Caco-2 (cell line): ENCODE measurements at regions not wholly inside any gene's neighbourhood (a gene's known extent, or its start where the extent isn't known, plus 50 kb on each side); places are given as distances from the start of the nearest gene placed in this dataset.

Source experiments
- BruUV-seq: library from RNA; stranded (reverse); fragments of 400-500 nt; replicated peaks from 2 replicates; lab custom pipeline; 2021; lab: Mats Ljungman, UMichigan
- CTCF ChIA-PET: fragments of 300-600 bp; sonication (Branson Sonifier 250); formaldehyde crosslinking; loops from one replicate; lab custom pipeline; 2022; ENCODE audit warnings: antibody characterized with exemption; lab: Charles Lee
- POLR2A ChIA-PET: fragments of 300-600 bp; sonication (Branson Sonifier 250); formaldehyde crosslinking; loops from one replicate; lab custom pipeline; 2022; ENCODE audit warnings: antibody characterized with exemption; lab: Charles Lee
- DNase-seq, 2 experiments: peaks; one replicate each; pipeline versions ENCODE4 v3.0.0 to v3.0.0-alpha.2; 2020 to 2022
- H3K27me3 ChIP-seq: replicated peaks from 2 replicates; pipeline ENCODE4 v1.6.0; 2011; ENCODE audit warnings: low read length; ENCODE audit not compliant: control insufficient read depth, insufficient read depth
- H3K36me3 ChIP-seq: 2 replicates; pipeline ENCODE4 v1.5.1; 2011; ENCODE audit warnings: low read length; ENCODE audit not compliant: control insufficient read depth, insufficient read depth
- H3K4me1 ChIP-seq: fragments of 250-450 bp; sonication (Bioruptor Pico); 2 replicates; pipeline ENCODE4 v1.5.1; 2020; ENCODE audit warnings: mild to moderate bottlenecking
- H3K4me3 ChIP-seq: 2 replicates; pipeline ENCODE4 v1.5.1; 2011; ENCODE audit warnings: low read depth, mild to moderate bottlenecking, control low read depth, low read length
- H3K9me3 ChIP-seq: fragments of 250-450 bp; sonication (Bioruptor Pico); 2 replicates; pipeline ENCODE4 v1.5.1; 2020; ENCODE audit warnings: mild to moderate bottlenecking, moderate library complexity
- H3K27ac Mint-ChIP-seq: one replicate; pipeline ENCODE4 v1.8.0; 2022; ENCODE audit warnings: mixed read lengths; ENCODE audit not compliant: unreplicated experiment
- H3K27me3 Mint-ChIP-seq: one replicate; pipeline ENCODE4 v1.8.0; 2022; ENCODE audit warnings: mixed read lengths; ENCODE audit not compliant: insufficient read depth, unreplicated experiment
- H3K36me3 Mint-ChIP-seq: one replicate; pipeline ENCODE4 v1.8.0; 2022; ENCODE audit warnings: mild to moderate bottlenecking, mixed read lengths; ENCODE audit not compliant: insufficient read depth, unreplicated experiment
- H3K4me1 Mint-ChIP-seq: one replicate; pipeline ENCODE4 v1.8.0; 2022; ENCODE audit warnings: low read depth, mixed read lengths; ENCODE audit not compliant: unreplicated experiment
- H3K4me3 Mint-ChIP-seq: one replicate; pipeline ENCODE4 v1.8.0; 2022; ENCODE audit warnings: mild to moderate bottlenecking, moderate library complexity, mixed read lengths; ENCODE audit not compliant: unreplicated experiment
- H3K9me3 Mint-ChIP-seq: one replicate; pipeline ENCODE4 v1.8.0; 2022; ENCODE audit warnings: mixed read lengths; ENCODE audit not compliant: unreplicated experiment
- CTCF ChIP-seq, 2 experiments: fragments of 200-600 bp in 1 of 2; IDR thresholded peaks; 1 replicate in 1 of 2; 2 replicates in 1 of 2; pipeline versions ENCODE4 v1.5.1 to v1.8.0; 2011 to 2022; ENCODE audit warnings: antibody characterized with exemption in 1 of 2, control low read depth in 1 of 2, inconsistent platforms in 1 of 2, low read depth in 1 of 2, low read length in 1 of 2, mild to moderate bottlenecking in 1 of 2, moderate library complexity in 1 of 2; ENCODE audit not compliant: insufficient read depth in 1 of 2, severe bottlenecking in 1 of 2, unreplicated experiment in 1 of 2
- intact Hi-C: fragments of 100-400 bp; cut with micrococcal nuclease; formaldehyde crosslinking; loops from one replicate; pipeline ENCODE4 v1.10.0; 2022; ENCODE audit not compliant: unreplicated experiment

- intact Hi-C loops, result no loop called here
Observed at GRCh38 chr7:115260381-115260780, 338.5 kb downstream of the MDFIC start.

GRCh38 chr7:115252461-115252860 is 330.6 kb downstream of the MDFIC start:
- BruUV-seq, result no TSS peak
- H3K9me3 ChIP-seq, result no peaks in the 10 kb centered on the region
- no peaks in the 10 kb centered on the region for H3K4me1 ChIP-seq
- DNase-seq, result no peak
- no peak overlapping the region for H3K4me3 Mint-ChIP-seq
- ChIA-PET POLR2A (no interaction called here), CTCF (no interaction called here)
- no peak for TF ChIP-seq CTCF (IDR thresholded peaks at IDR 0.05; ENCODE audit: insufficient read depth in 1 of 2, low read depth in 1 of 2, low read length in 1 of 2, severe bottlenecking in 1 of 2, unreplicated experiment in 1 of 2)
- no peaks in the 10 kb centered on the region for H3K36me3 ChIP-seq
- intact Hi-C loops, result no loop called here
- no peaks in the 10 kb centered on the region for H3K9me3 Mint-ChIP-seq
- no peaks in the 10 kb centered on the region for H3K4me1 Mint-ChIP-seq
- H3K27me3 Mint-ChIP-seq, result no peaks in the 10 kb centered on the region
- H3K27me3 ChIP-seq, result no peaks in the 10 kb centered on the region
- H3K27ac Mint-ChIP-seq, result no peak overlapping the region
- no peak overlapping the region for H3K4me3 ChIP-seq
- no peaks in the 10 kb centered on the region for H3K36me3 Mint-ChIP-seq

More at GRCh38 chr7:115260381-115260780, 338.5 kb downstream of the MDFIC start:
- CTCF ChIA-PET, result no interaction called here
- Mint-ChIP-seq H3K9me3 (no peaks in the 10 kb centered on the region), H3K36me3 (no peaks in the 10 kb centered on the region), H3K27me3 (no peaks in the 10 kb centered on the region), H3K4me3 (no peak overlapping the region), H3K4me1 (no peaks in the 10 kb centered on the region), H3K27ac (no peak overlapping the region)
- POLR2A ChIA-PET, result no interaction called here
- no peak for DNase-seq
- BruUV-seq, result no TSS peak
- no peak for TF ChIP-seq CTCF (IDR thresholded peaks at IDR 0.05; ENCODE audit: insufficient read depth in 1 of 2, low read depth in 1 of 2, low read length in 1 of 2, severe bottlenecking in 1 of 2, unreplicated experiment in 1 of 2)
- H3K9me3 ChIP-seq, result no peaks in the 10 kb centered on the region
- no peaks in the 10 kb centered on the region for H3K36me3 ChIP-seq
- no peak overlapping the region for H3K4me3 ChIP-seq
- H3K4me1 ChIP-seq, result no peaks in the 10 kb centered on the region
- H3K27me3 ChIP-seq, result no peaks in the 10 kb centered on the region

GRCh38 chr7:115249080-115249479 is 327.2 kb downstream of the MDFIC start:
- DNase-seq, result no peak
- intact Hi-C loops, result no loop called here
- ChIA-PET CTCF (no interaction called here), POLR2A (no interaction called here)
- Histone ChIP-seq H3K27me3 (no peaks in the 10 kb centered on the region), H3K9me3 (no peaks in the 10 kb centered on the region), H3K4me3 (no peak overlapping the region), H3K36me3 (no peaks in the 10 kb centered on the region), H3K4me1 (no peaks in the 10 kb centered on the region)
- Mint-ChIP-seq H3K4me1 (no peaks in the 10 kb centered on the region), H3K27ac (no peak overlapping the region), H3K36me3 (no peaks in the 10 kb centered on the region), H3K4me3 (no peak overlapping the region), H3K9me3 (no peaks in the 10 kb centered on the region), H3K27me3 (no peaks in the 10 kb centered on the region)
- TF ChIP-seq CTCF (IDR thresholded peaks at IDR 0.05; ENCODE audit: insufficient read depth in 1 of 2, low read depth in 1 of 2, low read length in 1 of 2, severe bottlenecking in 1 of 2, unreplicated experiment in 1 of 2), result no peak
- no TSS peak for BruUV-seq
